MM.1S (cell line): ENCODE measurements at regions not wholly inside any gene's neighbourhood (a gene's known extent, or its start where the extent isn't known, plus 50 kb on each side); places are given as distances from the start of the nearest gene placed in this dataset.

Experiments used
- DNase-seq: peaks from one replicate; pipeline ENCODE4 v3.0.0-alpha.2; 2015
- H2AFZ ChIP-seq: fragments of 300-600 bp; sonication (generic); 2 replicates; pipeline ENCODE4 v1.6.0; 2016; ENCODE audit warnings: antibody characterized with exemption, low read length
- H3F3A ChIP-seq: fragments of 300-600 bp; sonication (generic); 2 replicates; pipeline ENCODE4 v1.6.1; 2016; ENCODE audit warnings: mild to moderate bottlenecking, antibody characterized with exemption, low read length, moderate library complexity, mixed read lengths; ENCODE audit not compliant: insufficient read depth
- H3K27ac ChIP-seq: fragments of 300-600 bp; sonication (generic); 2 replicates; pipeline ENCODE4 v1.5.1; 2016; ENCODE audit warnings: mild to moderate bottlenecking, low read length
- H3K27me3 ChIP-seq: fragments of 300-600 bp; sonication (generic); replicated peaks from 2 replicates; pipeline ENCODE4 v1.6.0; 2016; ENCODE audit warnings: low read length; ENCODE audit not compliant: insufficient read depth
- H3K36me3 ChIP-seq: fragments of 300-600 bp; sonication (generic); replicated peaks from 2 replicates; pipeline ENCODE4 v1.6.1; 2016; ENCODE audit warnings: mild to moderate bottlenecking, low read length, mixed read lengths; ENCODE audit not compliant: insufficient read depth
- H3K4me1 ChIP-seq: fragments of 300-600 bp; sonication (generic); 2 replicates; pipeline ENCODE4 v1.6.1; 2016; ENCODE audit warnings: low read length, mixed read lengths
- H3K4me2 ChIP-seq: fragments of 300-600 bp; sonication (generic); 2 replicates; pipeline ENCODE4 v1.6.0; 2016; ENCODE audit warnings: low read depth, low read length
- H3K4me3 ChIP-seq: fragments of 300-600 bp; sonication (generic); 2 replicates; pipeline ENCODE4 v1.5.1; 2016; ENCODE audit warnings: low read length, mixed read lengths
- H3K79me2 ChIP-seq: fragments of 300-600 bp; sonication (generic); 2 replicates; pipeline ENCODE4 v1.6.1; 2016; ENCODE audit warnings: mixed run types, low read length, mixed read lengths
- H3K9ac ChIP-seq: fragments of 300-600 bp; sonication (generic); 2 replicates; pipeline ENCODE4 v1.6.1; 2016; ENCODE audit warnings: low read length, mixed read lengths
- H3K9me2 ChIP-seq: fragments of 300-600 bp; sonication (generic); replicated peaks from 2 replicates; pipeline ENCODE4 v1.6.1; 2016; ENCODE audit warnings: mild to moderate bottlenecking, low read length, mixed read lengths; ENCODE audit not compliant: insufficient read depth
- H3K9me3 ChIP-seq: fragments of 300-600 bp; sonication (generic); replicated peaks from 2 replicates; pipeline ENCODE4 v1.6.1; 2016; ENCODE audit warnings: mild to moderate bottlenecking, low read length, mixed read lengths; ENCODE audit not compliant: insufficient read depth
- H4K20me1 ChIP-seq: fragments of 300-600 bp; sonication (generic); 2 replicates; pipeline ENCODE4 v1.6.1; 2016; ENCODE audit warnings: mild to moderate bottlenecking, low read length, moderate library complexity, mixed read lengths; ENCODE audit not compliant: insufficient read depth
- CTCF ChIP-seq: fragments of 300-600 bp; sonication (generic); IDR thresholded peaks from 2 replicates; pipeline ENCODE4 v1.5.1; 2016; ENCODE audit warnings: antibody characterized with exemption, low read length, mixed read lengths
- EZH2 ChIP-seq: fragments of 300-600 bp; sonication (generic); optimal IDR thresholded peaks from 2 replicates; pipeline ENCODE3; 2017; ENCODE audit warnings: low read depth, mild to moderate bottlenecking, antibody characterized with exemption, low read length, mixed read lengths
- EZH2phosphoT487 ChIP-seq: fragments of 300-600 bp; sonication (generic); IDR thresholded peaks from 2 replicates; pipeline ENCODE4 v1.6.1; 2018; ENCODE audit warnings: antibody characterized with exemption, low read length

GRCh38 chr17:53934931-53935330 is 112.2 kb downstream of the KIF2B start:
- TF ChIP-seq EZH2phosphoT487 (no peak), CTCF (no peak), EZH2 (no peak)
- Histone ChIP-seq H3F3A (no peaks in the 10 kb centered on the region), H3K27ac (no peak overlapping the region)

GRCh38 chr17:53941231-53941630 is 118.5 kb downstream of the KIF2B start:
- Histone ChIP-seq H3K9me3 (no peaks in the 10 kb centered on the region), H3K9ac (no peak overlapping the region), H3K9me2 (no peaks in the 10 kb centered on the region), H3K79me2 (no peaks in the 10 kb centered on the region), H4K20me1 (no peaks in the 10 kb centered on the region), H3K27ac (no peak overlapping the region), H3K4me2 (no peak overlapping the region), H3K27me3 (no peaks in the 10 kb centered on the region), H3K4me3 (no peak overlapping the region), H3F3A (no peaks in the 10 kb centered on the region), H3K4me1 (no peaks in the 10 kb centered on the region), H2AFZ (no peak overlapping the region), H3K36me3 (no peaks in the 10 kb centered on the region)
- DNase-seq = no peak
- no peak for TF ChIP-seq CTCF
- TF ChIP-seq EZH2 = no peak
- TF ChIP-seq EZH2phosphoT487 = no peak

More at GRCh38 chr17:53934931-53935330, 112.2 kb downstream of the KIF2B start:
- H4K20me1 ChIP-seq = no peaks in the 10 kb centered on the region
- H3K4me3 ChIP-seq = no peak overlapping the region
- H2AFZ ChIP-seq = no peak overlapping the region
- no peak for DNase-seq
- no peaks in the 10 kb centered on the region for H3K27me3 ChIP-seq
- H3K36me3 ChIP-seq = no peaks in the 10 kb centered on the region
- H3K4me1 ChIP-seq = no peaks in the 10 kb centered on the region
- H3K4me2 ChIP-seq = no peak overlapping the region
- H3K79me2 ChIP-seq = no peaks in the 10 kb centered on the region
- no peaks in the 10 kb centered on the region for H3K9me3 ChIP-seq
- no peak overlapping the region for H3K9ac ChIP-seq
- H3K9me2 ChIP-seq = no peaks in the 10 kb centered on the region

GRCh38 chr17:53942436-53942835 is 119.7 kb downstream of the KIF2B start:
- Histone ChIP-seq H3K27ac (no peak overlapping the region), H3K4me2 (no peak overlapping the region), H3K36me3 (no peaks in the 10 kb centered on the region), H3K9me2 (no peaks in the 10 kb centered on the region), H3K79me2 (no peaks in the 10 kb centered on the region), H3K27me3 (no peaks in the 10 kb centered on the region), H3K9ac (no peak overlapping the region), H3F3A (no peaks in the 10 kb centered on the region), H3K4me3 (no peak overlapping the region), H3K9me3 (no peaks in the 10 kb centered on the region), H4K20me1 (no peaks in the 10 kb centered on the region), H2AFZ (no peak overlapping the region), H3K4me1 (no peaks in the 10 kb centered on the region)
- TF ChIP-seq EZH2phosphoT487 (no peak), EZH2 (no peak), CTCF (no peak)
- DNase-seq = no peak
